B cell (primary cell): ENCODE measurements at regions not wholly inside any gene's neighbourhood (a gene's known extent, or its start where the extent isn't known, plus 50 kb on each side); places are given as distances from the start of the nearest gene placed in this dataset.

ENCODE experiments used
- ATAC-seq: fragments of 200-7000 bp; cut with Tn5 transposase; one replicate; pipeline ENCODE4 v1.10.0; 2021; ENCODE audit warnings: low read depth, mild to moderate bottlenecking, moderate number of reproducible peaks, moderate library complexity
- CTCF ChIA-PET: fragments of 350-600 bp; sonication (Branson Sonifier 250); formaldehyde crosslinking; loops from one replicate; lab custom pipeline; 2021; ENCODE audit warnings: antibody characterized with exemption, inconsistent platforms; lab: Charles Lee
- POLR2A ChIA-PET: fragments of 350-600 bp; sonication (Branson Sonifier 250); formaldehyde crosslinking; loops from one replicate; lab custom pipeline; 2021; ENCODE audit warnings: antibody characterized with exemption; lab: Charles Lee
- DNase-seq: peaks from one replicate; pipeline ENCODE4 v3.0.0; 2013
- H2AFZ ChIP-seq: 2 replicates; pipeline ENCODE4 v1.6.1; 2012; ENCODE audit warnings: mild to moderate bottlenecking, low read depth, low read length; ENCODE audit not compliant: insufficient read depth, poor library complexity, severe bottlenecking
- H3K27ac ChIP-seq, 2 donors: 1 replicate in 1 of 2; 2 replicates in 1 of 2; pipeline ENCODE4 v1.5.1; 2012 to 2013; ENCODE audit warnings: low read length in 2 of 2, mild to moderate bottlenecking in 2 of 2, moderate library complexity in 1 of 2
- H3K27me3 ChIP-seq, 4 experiments: fragments of 200-600 bp in 1 of 4; sonication (generic) in 1 of 4; replicated peaks in 1 of 4; 1 replicate in 2 of 4; 2 replicates in 2 of 4; pipeline versions ENCODE4 v1.6.1 to v1.7.0; 2013 to 2016; ENCODE audit warnings: low read length in 3 of 4, mild to moderate bottlenecking in 2 of 4, mixed read lengths in 1 of 4, moderate library complexity in 1 of 4; ENCODE audit not compliant: insufficient read depth in 4 of 4, control insufficient read depth in 3 of 4; ENCODE audit errors: control extremely low read depth in 1 of 4
- H3K36me3 ChIP-seq, 2 experiments: replicated peaks in 1 of 2; 1 replicate in 1 of 2; 2 replicates in 1 of 2; pipeline versions ENCODE4 v1.6.1 to v1.7.1; 2013; ENCODE audit warnings: low read length in 1 of 2; ENCODE audit not compliant: insufficient read depth in 2 of 2, control insufficient read depth in 1 of 2; ENCODE audit errors: control extremely low read depth in 1 of 2, extremely low read depth in 1 of 2
- H3K4me1 ChIP-seq, 2 donors: fragments of 200-600 bp in 1 of 2; sonication (generic) in 1 of 2; 1 replicate in 1 of 2; 2 replicates in 1 of 2; pipeline versions ENCODE4 v1.5.1 to v1.6.1; 2013 to 2017; ENCODE audit warnings: low read length in 2 of 2; ENCODE audit not compliant: control insufficient read depth in 2 of 2, insufficient read depth in 2 of 2
- H3K4me2 ChIP-seq: replicated peaks from 2 replicates; pipeline ENCODE3; 2012; ENCODE audit warnings: mild to moderate bottlenecking, low read depth, low read length; ENCODE audit not compliant: poor library complexity, severe bottlenecking
- H3K4me3 ChIP-seq, 5 experiments: fragments of 200-600 bp in 1 of 5; sonication (generic) in 1 of 5; 1 replicate in 3 of 5; 2 replicates in 2 of 5; pipeline versions ENCODE4 v1.5.1 to v1.7.0; 2011 to 2016; ENCODE audit warnings: low read length in 4 of 5, mild to moderate bottlenecking in 4 of 5, low read depth in 2 of 5, control low read depth in 1 of 5, moderate library complexity in 1 of 5; ENCODE audit not compliant: insufficient read depth in 1 of 5; ENCODE audit errors: control extremely low read depth in 1 of 5, extremely low read depth in 1 of 5
- H3K79me2 ChIP-seq: fragments of 200-600 bp; sonication (generic); one replicate; pipeline ENCODE4 v1.6.0; 2016; ENCODE audit warnings: low read length; ENCODE audit not compliant: control insufficient read depth, insufficient read depth
- H3K9ac ChIP-seq: fragments of 200-600 bp; sonication (generic); 2 replicates; pipeline ENCODE4 v1.6.1; 2017; ENCODE audit warnings: mild to moderate bottlenecking, low read length, moderate library complexity
- H3K9me3 ChIP-seq, 3 donors: one replicate each; pipeline versions ENCODE4 v1.6.1 to v1.7.1; 2013; ENCODE audit warnings: low read length in 2 of 3; ENCODE audit not compliant: control insufficient read depth in 2 of 3, insufficient read depth in 1 of 3; ENCODE audit errors: control extremely low read depth in 1 of 3
- H4K20me1 ChIP-seq: 2 replicates; pipeline ENCODE4 v1.6.0; 2012; ENCODE audit warnings: mild to moderate bottlenecking, low read length; ENCODE audit not compliant: insufficient read depth, control insufficient read depth, poor library complexity, severe bottlenecking
- H3K27ac Mint-ChIP-seq: one replicate; pipeline ENCODE4 v1.8.0; 2021; ENCODE audit warnings: mixed read lengths
- H3K27me3 Mint-ChIP-seq: one replicate; pipeline ENCODE4 v1.8.0; 2021; ENCODE audit warnings: mixed read lengths
- H3K4me1 Mint-ChIP-seq: one replicate; pipeline ENCODE4 v1.8.0; 2021; ENCODE audit warnings: mixed read lengths
- H3K4me3 Mint-ChIP-seq: one replicate; pipeline ENCODE4 v1.8.0; 2021; ENCODE audit warnings: mixed read lengths
- H3K9me3 Mint-ChIP-seq: one replicate; pipeline ENCODE4 v1.8.0; 2022; ENCODE audit warnings: mixed read lengths; ENCODE audit not compliant: insufficient read depth
- EZH2 ChIP-seq: IDR thresholded peaks from 2 replicates; pipeline ENCODE4 v1.6.1; 2012; ENCODE audit warnings: borderline replicate concordance, low read depth, mild to moderate bottlenecking, moderate library complexity, low read length; ENCODE audit not compliant: insufficient read depth, poor library complexity, severe bottlenecking
- WGBS: methylation state at CpG from one replicate; pipeline ENCODE4 v1.1.5; 2013; ENCODE audit warnings: missing lambda C conversion rate; ENCODE audit not compliant: insufficient coverage; 5-methylcytosine and 5-hydroxymethylcytosine counted together
- intact Hi-C: fragments of 100-400 bp; cut with micrococcal nuclease; formaldehyde crosslinking; loops from one replicate; pipeline ENCODE4 v1.10.0; 2022
- TF ChIP-seq, protein P1 (sequence below): fragments of 200-600 bp; IDR thresholded peaks from one replicate; pipeline ENCODE4 v1.8.0; 2022; ENCODE audit warnings: antibody characterized with exemption, mild to moderate bottlenecking

DNA sequence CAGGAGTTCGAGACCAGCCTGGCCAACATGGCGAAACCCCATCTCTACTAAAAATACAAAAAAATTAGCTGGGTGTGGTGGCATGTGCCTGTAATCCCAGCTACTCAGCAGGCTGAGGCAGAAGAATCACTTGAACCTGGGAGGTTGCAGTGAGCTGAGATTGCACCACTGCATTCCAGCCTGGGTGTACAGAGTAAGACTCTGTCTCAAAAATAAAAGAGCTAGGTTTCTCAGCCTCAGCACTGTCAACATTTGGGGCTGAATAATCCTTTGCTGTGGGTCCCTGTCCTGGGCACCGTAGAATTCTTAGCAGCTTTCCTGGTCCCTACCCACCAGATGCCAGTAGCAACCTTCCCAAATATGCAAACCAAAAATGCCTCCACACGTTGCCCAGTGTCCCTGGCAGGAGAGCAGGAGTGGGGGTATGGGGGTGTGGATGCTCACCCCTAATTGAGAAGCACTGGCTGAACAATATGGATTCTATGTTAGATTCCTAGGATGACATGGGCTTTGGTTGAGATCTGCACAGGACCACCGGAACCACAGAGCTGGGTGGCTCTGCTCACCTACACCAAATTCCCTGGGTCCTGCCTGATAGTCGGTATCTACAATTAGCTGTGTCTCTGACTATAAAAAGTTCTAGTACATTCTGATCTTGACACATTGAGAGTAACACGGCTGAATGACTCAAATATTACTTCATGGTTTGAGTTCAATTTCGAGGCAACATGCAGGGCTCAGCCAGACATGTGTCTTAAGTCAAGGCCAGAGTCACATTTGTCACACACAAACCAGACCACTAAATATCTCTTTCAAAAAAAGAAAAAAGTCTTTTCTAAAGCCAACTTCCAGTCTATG is 577.0 kb upstream of the MDFIC2 start:
- Histone ChIP-seq H3K79me2 (no peaks in the 10 kb centered on the region), H4K20me1 (no peaks in the 10 kb centered on the region), H3K27ac (no peak overlapping the region), H3K9ac (no peak overlapping the region), H3K4me2 (no peak overlapping the region), H3K27me3 (no peaks in the 10 kb centered on the region), H3K36me3 (no peaks in the 10 kb centered on the region), H3K4me1 (no peaks in the 10 kb centered on the region), H2AFZ (no peak overlapping the region), H3K9me3 (no peaks in the 10 kb centered on the region), H3K4me3 (no peak overlapping the region)
- CTCF ChIA-PET = no interaction called here
- intact Hi-C loops = no loop called here
- ATAC-seq (no peak), DNase-seq (no peak)
- 81% methylated on average over 3 of the region's 8 CpGs for WGBS
- POLR2A ChIA-PET = no interaction called here
- no peaks in the 10 kb centered on the region for H3K4me1 Mint-ChIP-seq
- no peaks in the 10 kb centered on the region for H3K27me3 Mint-ChIP-seq
- H3K4me3 Mint-ChIP-seq = no peak overlapping the region
- TF ChIP-seq EZH2 = no peak
- TF ChIP-seq, protein P1, sequence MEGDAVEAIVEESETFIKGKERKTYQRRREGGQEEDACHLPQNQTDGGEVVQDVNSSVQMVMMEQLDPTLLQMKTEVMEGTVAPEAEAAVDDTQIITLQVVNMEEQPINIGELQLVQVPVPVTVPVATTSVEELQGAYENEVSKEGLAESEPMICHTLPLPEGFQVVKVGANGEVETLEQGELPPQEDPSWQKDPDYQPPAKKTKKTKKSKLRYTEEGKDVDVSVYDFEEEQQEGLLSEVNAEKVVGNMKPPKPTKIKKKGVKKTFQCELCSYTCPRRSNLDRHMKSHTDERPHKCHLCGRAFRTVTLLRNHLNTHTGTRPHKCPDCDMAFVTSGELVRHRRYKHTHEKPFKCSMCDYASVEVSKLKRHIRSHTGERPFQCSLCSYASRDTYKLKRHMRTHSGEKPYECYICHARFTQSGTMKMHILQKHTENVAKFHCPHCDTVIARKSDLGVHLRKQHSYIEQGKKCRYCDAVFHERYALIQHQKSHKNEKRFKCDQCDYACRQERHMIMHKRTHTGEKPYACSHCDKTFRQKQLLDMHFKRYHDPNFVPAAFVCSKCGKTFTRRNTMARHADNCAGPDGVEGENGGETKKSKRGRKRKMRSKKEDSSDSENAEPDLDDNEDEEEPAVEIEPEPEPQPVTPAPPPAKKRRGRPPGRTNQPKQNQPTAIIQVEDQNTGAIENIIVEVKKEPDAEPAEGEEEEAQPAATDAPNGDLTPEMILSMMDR = no peak
- no peaks in the 10 kb centered on the region for H3K9me3 Mint-ChIP-seq
- no peak overlapping the region for H3K27ac Mint-ChIP-seq

DNA sequence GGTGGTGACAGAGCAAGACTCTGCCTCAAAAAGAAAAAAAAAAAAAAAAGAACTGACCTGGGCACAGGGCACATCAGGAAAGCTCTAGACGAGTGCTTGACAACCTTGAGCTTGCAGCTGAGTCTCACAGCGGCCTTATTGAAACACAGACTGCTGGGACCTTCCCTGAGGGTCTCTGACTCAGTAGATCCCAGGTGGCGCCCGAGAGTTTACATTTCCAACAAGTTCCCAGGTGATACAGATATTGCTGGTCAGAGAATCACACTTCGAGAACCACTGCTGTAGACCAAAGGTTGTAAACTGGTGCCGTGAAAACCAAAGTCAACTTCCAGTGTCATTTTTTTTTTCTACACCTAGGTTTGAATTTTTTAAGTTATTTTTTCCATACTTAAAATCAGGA is 573.2 kb upstream of the MDFIC2 start:
- ChIA-PET CTCF (no interaction called here), POLR2A (no interaction called here)
- Mint-ChIP-seq H3K4me3 (no peak overlapping the region), H3K27ac (no peak overlapping the region), H3K9me3 (no peaks in the 10 kb centered on the region), H3K4me1 (no peaks in the 10 kb centered on the region), H3K27me3 (peaks cover 12% of the 10 kb centered on the region)
- DNase-seq (no peak), ATAC-seq (no peak)
- H3K9me3 ChIP-seq = no peaks in the 10 kb centered on the region
- no peak overlapping the region for H3K4me3 ChIP-seq
- H3K4me1 ChIP-seq = no peaks in the 10 kb centered on the region
- intact Hi-C loops = no loop called here
- no peak overlapping the region for H3K27ac ChIP-seq
- H3K27me3 ChIP-seq = no peaks in the 10 kb centered on the region
- H3K4me2 ChIP-seq = no peak overlapping the region
- 87% methylated on average over 4 of the region's 6 CpGs for WGBS
- no peaks in the 10 kb centered on the region for H4K20me1 ChIP-seq
- no peak overlapping the region for H3K9ac ChIP-seq
- H2AFZ ChIP-seq = no peak overlapping the region
- no peaks in the 10 kb centered on the region for H3K36me3 ChIP-seq
- no peak for TF ChIP-seq EZH2
- TF ChIP-seq, protein P1 = no peak
- no peaks in the 10 kb centered on the region for H3K79me2 ChIP-seq
